Panc1 (cell line): ENCODE measurements at regions not wholly inside any gene's neighbourhood (a gene's known extent, or its start where the extent isn't known, plus 50 kb on each side); places are given as distances from the start of the nearest gene placed in this dataset.

Source experiments
- ATAC-seq: fragments of 200-7000 bp; cut with Tn5 transposase; 2 replicates; pipeline ENCODE4 v1.9.1; 2020; ENCODE audit warnings: mild to moderate bottlenecking, moderate library complexity
- BruUV-seq: library from RNA; stranded (reverse); fragments of 400-500 nt; replicated peaks from 2 replicates; lab custom pipeline; 2021; lab: Mats Ljungman, UMichigan
- CTCF ChIA-PET: fragments of 300-600 bp; sonication (Branson Sonifier 250); formaldehyde crosslinking; loops from one replicate; lab custom pipeline; 2022; ENCODE audit warnings: antibody characterized with exemption; lab: Charles Lee
- POLR2A ChIA-PET: fragments of 300-600 bp; sonication (Branson Sonifier 250); formaldehyde crosslinking; loops from one replicate; lab custom pipeline; 2022; ENCODE audit warnings: antibody characterized with exemption; lab: Charles Lee
- DNase-seq: peaks from one replicate; pipeline ENCODE4 v3.0.0-alpha.2; 2010; ENCODE audit warnings: low read depth, low spot score
- H3K27ac ChIP-seq: 2 replicates; pipeline ENCODE4 v1.5.1; 2011; ENCODE audit warnings: mild to moderate bottlenecking, low read length, inconsistent platforms
- H3K27me3 ChIP-seq: fragments of 200-500 bp; sonication (Bioruptor generic); 2 replicates; pipeline ENCODE4 v1.6.0; 2014; ENCODE audit warnings: low read length, inconsistent platforms; ENCODE audit not compliant: control insufficient read depth, insufficient read depth
- H3K36me3 ChIP-seq: fragments of 200-500 bp; sonication (Bioruptor generic); 2 replicates; pipeline ENCODE4 v1.5.1; 2014; ENCODE audit warnings: inconsistent platforms, mild to moderate bottlenecking, low read length, moderate library complexity; ENCODE audit not compliant: control insufficient read depth, insufficient read depth
- H3K4me1 ChIP-seq: 2 replicates; pipeline ENCODE4 v1.5.1; 2011; ENCODE audit warnings: inconsistent platforms, mild to moderate bottlenecking, low read length, moderate library complexity; ENCODE audit not compliant: control insufficient read depth, insufficient read depth
- H3K4me3 ChIP-seq, 2 experiments: 2 replicates each; pipeline ENCODE4 v1.5.1; 2011 to 2012; ENCODE audit warnings: low read depth in 2 of 2, low read length in 2 of 2, mild to moderate bottlenecking in 2 of 2, inconsistent platforms in 1 of 2, moderate library complexity in 1 of 2
- H3K9me3 ChIP-seq: fragments of 200-500 bp; sonication (Bioruptor generic); 2 replicates; pipeline ENCODE4 v1.5.1; 2014; ENCODE audit warnings: low read depth, mild to moderate bottlenecking, inconsistent platforms, low read length, moderate library complexity; ENCODE audit not compliant: control insufficient read depth, insufficient read depth
- CTCF ChIP-seq: fragments of 450-650 bp; IDR thresholded peaks from 2 replicates; pipeline ENCODE4 v1.5.1; 2017; ENCODE audit warnings: mild to moderate bottlenecking
- POLR2AphosphoS5 ChIP-seq: IDR thresholded peaks from 2 replicates; pipeline ENCODE4 v1.6.1; 2012; ENCODE audit warnings: mild to moderate bottlenecking, low read depth, low read length, moderate library complexity
- REST ChIP-seq, 2 experiments: IDR thresholded peaks; 2 replicates each; pipeline ENCODE4 v1.6.1; 2011 to 2012; ENCODE audit warnings: low read depth in 2 of 2, control low read depth in 1 of 2, low read length in 1 of 2, mild to moderate bottlenecking in 1 of 2, moderate library complexity in 1 of 2; ENCODE audit not compliant: insufficient read depth in 1 of 2
- SIN3A ChIP-seq: IDR thresholded peaks from 2 replicates; pipeline ENCODE4 v1.6.1; 2012; ENCODE audit warnings: low read depth, mild to moderate bottlenecking, low read length, moderate library complexity, borderline replicate concordance; ENCODE audit not compliant: insufficient read depth
- TCF7L2 ChIP-seq: IDR thresholded peaks from 2 replicates; pipeline ENCODE4 v1.6.1; 2011; ENCODE audit warnings: mild to moderate bottlenecking, low read depth, low read length, inconsistent platforms
- in situ Hi-C: cut with HindIII; loops from 2 replicates; pipeline ENCODE4 v1.10.0; 2016; ENCODE audit warnings: low sequenced_read_pairs, low pct_unique_long_range_greater_than_20kb
- intact Hi-C: fragments of 100-400 bp; cut with micrococcal nuclease; formaldehyde crosslinking; loops from one replicate; pipeline ENCODE4 v1.10.0; 2022; ENCODE audit not compliant: unreplicated experiment

DNA sequence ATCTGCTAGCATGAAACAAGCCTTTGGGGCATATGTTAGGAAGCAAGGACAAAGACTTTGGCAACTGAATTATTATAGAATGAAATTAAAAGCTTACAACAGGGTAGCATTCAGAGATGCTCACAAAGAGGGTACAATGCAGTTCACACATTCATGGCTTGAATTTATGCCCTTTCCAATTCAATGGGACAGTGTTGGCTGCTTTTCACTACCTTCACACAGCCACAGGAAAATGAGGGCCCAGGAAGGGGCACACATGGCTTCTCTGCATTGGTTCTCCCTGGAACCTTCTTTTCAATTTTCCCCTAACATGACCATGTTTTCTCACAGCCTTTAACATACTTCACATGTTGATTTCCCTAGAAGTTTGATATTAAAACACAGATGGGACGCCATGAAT, 978.1 kb downstream of the TMEM182 start:
- H3K27ac ChIP-seq = no peak overlapping the region
- DNase-seq (no peak), ATAC-seq (no peak)
- no peaks in the 10 kb centered on the region for H3K36me3 ChIP-seq
- ChIA-PET CTCF (no interaction called here), POLR2A (no interaction called here)
- no TSS peak for BruUV-seq
- H3K4me3 ChIP-seq = no peak overlapping the region
- H3K9me3 ChIP-seq = no peaks in the 10 kb centered on the region
- no peak for TF ChIP-seq REST (IDR thresholded peaks at IDR 0.05; ENCODE audit: insufficient read depth in 1 of 2, low read depth in 2 of 2, low read length in 1 of 2)
- TF ChIP-seq POLR2AphosphoS5 = no peak
- TF ChIP-seq SIN3A = no peak
- TF ChIP-seq CTCF = no peak
- no peak for TF ChIP-seq TCF7L2
- in situ Hi-C loops (no loop called here), intact Hi-C loops (no loop called here)
- H3K4me1 ChIP-seq = no peaks in the 10 kb centered on the region
- H3K27me3 ChIP-seq = no peaks in the 10 kb centered on the region

- ATAC-seq (no peak), DNase-seq (no peak)
- H3K27ac ChIP-seq = no peak overlapping the region
- in situ Hi-C loops (no loop called here), intact Hi-C loops (no loop called here)
- POLR2A ChIA-PET = no interaction called here
- H3K9me3 ChIP-seq = no peaks in the 10 kb centered on the region
- no peak overlapping the region for H3K4me3 ChIP-seq
- no peaks in the 10 kb centered on the region for H3K4me1 ChIP-seq
- CTCF ChIA-PET = no interaction called here
- TF ChIP-seq CTCF (no peak), POLR2AphosphoS5 (no peak), REST (IDR thresholded peaks at IDR 0.05; ENCODE audit: insufficient read depth in 1 of 2, low read depth in 2 of 2, low read length in 1 of 2) (no peak), TCF7L2 (no peak), SIN3A (no peak)
- no peaks in the 10 kb centered on the region for H3K27me3 ChIP-seq
- H3K36me3 ChIP-seq = no peaks in the 10 kb centered on the region
- no TSS peak for BruUV-seq
These were observed 978.8 kb downstream of the TMEM182 start for GRCh38 chr2:103740631-103741030.
